MM.1S (cell line): ENCODE measurements at regions not wholly inside any gene's neighbourhood (a gene's known extent, or its start where the extent isn't known, plus 50 kb on each side); places are given as distances from the start of the nearest gene placed in this dataset.

Experiments
- DNase-seq: peaks from one replicate; pipeline ENCODE4 v3.0.0-alpha.2; 2015
- H2AFZ ChIP-seq: fragments of 300-600 bp; sonication (generic); 2 replicates; pipeline ENCODE4 v1.6.0; 2016; ENCODE audit warnings: antibody characterized with exemption, low read length
- H3F3A ChIP-seq: fragments of 300-600 bp; sonication (generic); 2 replicates; pipeline ENCODE4 v1.6.1; 2016; ENCODE audit warnings: mild to moderate bottlenecking, antibody characterized with exemption, low read length, moderate library complexity, mixed read lengths; ENCODE audit not compliant: insufficient read depth
- H3K27ac ChIP-seq: fragments of 300-600 bp; sonication (generic); 2 replicates; pipeline ENCODE4 v1.5.1; 2016; ENCODE audit warnings: mild to moderate bottlenecking, low read length
- H3K27me3 ChIP-seq: fragments of 300-600 bp; sonication (generic); replicated peaks from 2 replicates; pipeline ENCODE4 v1.6.0; 2016; ENCODE audit warnings: low read length; ENCODE audit not compliant: insufficient read depth
- H3K36me3 ChIP-seq: fragments of 300-600 bp; sonication (generic); replicated peaks from 2 replicates; pipeline ENCODE4 v1.6.1; 2016; ENCODE audit warnings: mild to moderate bottlenecking, low read length, mixed read lengths; ENCODE audit not compliant: insufficient read depth
- H3K4me1 ChIP-seq: fragments of 300-600 bp; sonication (generic); 2 replicates; pipeline ENCODE4 v1.6.1; 2016; ENCODE audit warnings: low read length, mixed read lengths
- H3K4me2 ChIP-seq: fragments of 300-600 bp; sonication (generic); 2 replicates; pipeline ENCODE4 v1.6.0; 2016; ENCODE audit warnings: low read depth, low read length
- H3K4me3 ChIP-seq: fragments of 300-600 bp; sonication (generic); 2 replicates; pipeline ENCODE4 v1.5.1; 2016; ENCODE audit warnings: low read length, mixed read lengths
- H3K79me2 ChIP-seq: fragments of 300-600 bp; sonication (generic); 2 replicates; pipeline ENCODE4 v1.6.1; 2016; ENCODE audit warnings: mixed run types, low read length, mixed read lengths
- H3K9ac ChIP-seq: fragments of 300-600 bp; sonication (generic); 2 replicates; pipeline ENCODE4 v1.6.1; 2016; ENCODE audit warnings: low read length, mixed read lengths
- H3K9me2 ChIP-seq: fragments of 300-600 bp; sonication (generic); replicated peaks from 2 replicates; pipeline ENCODE4 v1.6.1; 2016; ENCODE audit warnings: mild to moderate bottlenecking, low read length, mixed read lengths; ENCODE audit not compliant: insufficient read depth
- H3K9me3 ChIP-seq: fragments of 300-600 bp; sonication (generic); replicated peaks from 2 replicates; pipeline ENCODE4 v1.6.1; 2016; ENCODE audit warnings: mild to moderate bottlenecking, low read length, mixed read lengths; ENCODE audit not compliant: insufficient read depth
- H4K20me1 ChIP-seq: fragments of 300-600 bp; sonication (generic); 2 replicates; pipeline ENCODE4 v1.6.1; 2016; ENCODE audit warnings: mild to moderate bottlenecking, low read length, moderate library complexity, mixed read lengths; ENCODE audit not compliant: insufficient read depth
- CTCF ChIP-seq: fragments of 300-600 bp; sonication (generic); IDR thresholded peaks from 2 replicates; pipeline ENCODE4 v1.5.1; 2016; ENCODE audit warnings: antibody characterized with exemption, low read length, mixed read lengths
- EZH2 ChIP-seq: fragments of 300-600 bp; sonication (generic); optimal IDR thresholded peaks from 2 replicates; pipeline ENCODE3; 2017; ENCODE audit warnings: low read depth, mild to moderate bottlenecking, antibody characterized with exemption, low read length, mixed read lengths
- EZH2phosphoT487 ChIP-seq: fragments of 300-600 bp; sonication (generic); IDR thresholded peaks from 2 replicates; pipeline ENCODE4 v1.6.1; 2018; ENCODE audit warnings: antibody characterized with exemption, low read length

- H3K4me2 ChIP-seq = no peak overlapping the region
- H4K20me1 ChIP-seq = no peaks in the 10 kb centered on the region
- no peak overlapping the region for H3K9ac ChIP-seq
- H3F3A ChIP-seq = peaks cover 24% of the 10 kb centered on the region
- H2AFZ ChIP-seq = no peak overlapping the region
- H3K36me3 ChIP-seq = no peaks in the 10 kb centered on the region
- H3K4me1 ChIP-seq = peaks cover 51% of the 10 kb centered on the region
- no peak overlapping the region for H3K27ac ChIP-seq
- no peaks in the 10 kb centered on the region for H3K27me3 ChIP-seq
- no peaks in the 10 kb centered on the region for H3K9me3 ChIP-seq
- DNase-seq = no peak
- no peaks in the 10 kb centered on the region for H3K9me2 ChIP-seq
- no peak for TF ChIP-seq EZH2phosphoT487
- no peak for TF ChIP-seq EZH2
- no peak for TF ChIP-seq CTCF
- no peaks in the 10 kb centered on the region for H3K79me2 ChIP-seq
- H3K4me3 ChIP-seq = no peak overlapping the region
These were observed 221.7 kb downstream of the ATP23 start for GRCh38 chr12:58163021-58163420.

- no peak for DNase-seq
- no peak for TF ChIP-seq EZH2
- TF ChIP-seq EZH2phosphoT487 = no peak
- no peak for TF ChIP-seq CTCF
- H3K4me3 ChIP-seq = no peak overlapping the region
- H3K9me2 ChIP-seq = no peaks in the 10 kb centered on the region
- H3K27ac ChIP-seq = no peak overlapping the region
- no peak overlapping the region for H3K9ac ChIP-seq
- H3K79me2 ChIP-seq = no peaks in the 10 kb centered on the region
- peaks cover 25% of the 10 kb centered on the region for H3F3A ChIP-seq
- H3K4me1 ChIP-seq = peaks cover 54% of the 10 kb centered on the region
- no peaks in the 10 kb centered on the region for H3K27me3 ChIP-seq
- 0 out of 2 replicates have a peak overlapping the region, but pooled peaks have one; percentile 3 for H3K4me2 ChIP-seq
- H3K36me3 ChIP-seq = no peaks in the 10 kb centered on the region
- H2AFZ ChIP-seq = no peak overlapping the region
- no peaks in the 10 kb centered on the region for H4K20me1 ChIP-seq
- no peaks in the 10 kb centered on the region for H3K9me3 ChIP-seq
These were observed 225.3 kb downstream of the ATP23 start for GRCh38 chr12:58166643-58167042.

- peak; percentile 81 for DNase-seq
- Histone ChIP-seq H4K20me1 (no peaks in the 10 kb centered on the region), H3K4me1 (peaks cover 54% of the 10 kb centered on the region), H3K27me3 (no peaks in the 10 kb centered on the region), H2AFZ (0 out of 2 replicates have a peak overlapping the region, but pooled peaks have one; percentile 5), H3K4me2 (peak overlapping the region; percentile 19; the same call in 1 of the 2 replicates), H3K4me3 (no peak overlapping the region), H3K9me2 (no peaks in the 10 kb centered on the region), H3K27ac (peak overlapping the region; percentile 36; the same call in 1 of the 2 replicates), H3K9me3 (no peaks in the 10 kb centered on the region), H3F3A (peaks cover 25% of the 10 kb centered on the region), H3K36me3 (no peaks in the 10 kb centered on the region), H3K9ac (no peak overlapping the region), H3K79me2 (no peaks in the 10 kb centered on the region)
- TF ChIP-seq EZH2 = no peak
These were observed 226.3 kb downstream of the ATP23 start for GRCh38 chr12:58167622-58168021.

- Histone ChIP-seq H3K4me3 (no peak overlapping the region), H3K9me3 (no peaks in the 10 kb centered on the region), H4K20me1 (no peaks in the 10 kb centered on the region), H3K9me2 (no peaks in the 10 kb centered on the region), H2AFZ (no peak overlapping the region), H3K4me1 (peaks cover 42% of the 10 kb centered on the region), H3K27me3 (no peaks in the 10 kb centered on the region), H3F3A (peaks cover 18% of the 10 kb centered on the region), H3K79me2 (no peaks in the 10 kb centered on the region), H3K36me3 (no peaks in the 10 kb centered on the region), H3K9ac (no peak overlapping the region), H3K27ac (no peak overlapping the region), H3K4me2 (no peak overlapping the region)
- no peak for TF ChIP-seq EZH2
- no peak for TF ChIP-seq EZH2phosphoT487
- no peak for TF ChIP-seq CTCF
- DNase-seq = peak; percentile 16
These were observed 228.5 kb downstream of the ATP23 start for GRCh38 chr12:58169826-58170225.
